Pons (tissue), 1 donor: ENCODE measurements at regions not wholly inside any gene's neighbourhood (a gene's known extent, or its start where the extent isn't known, plus 50 kb on each side); places are given as distances from the start of the nearest gene placed in this dataset.
A peak's percentile ranks its signal among the peaks of the same experiment; 100 is the strongest.
"Not testable (repeated sequence)": the region's sequence is repeated elsewhere in the genome, so short reads cannot be mapped to it uniquely, and the experiment has no call there.

Source experiments
- DNase-seq: peaks from one replicate; pipeline ENCODE4 v3.0.0-alpha.2; 2016; ENCODE audit warnings: low spot score

GRCh38 chr3:59502806-59503205, 453.0 kb upstream of the CFAP20DC start:
- DNase-seq: no peak

GRCh38 chr3:59499954-59500353, 450.1 kb upstream of the CFAP20DC start:
- DNase-seq: no peak

- DNase-seq: no peak
Observed at GRCh38 chr3:59499000-59499399, 449.2 kb upstream of the CFAP20DC start.

- no peak for DNase-seq
Observed at GRCh38 chr3:59496250-59496649, 446.4 kb upstream of the CFAP20DC start.

- not testable (repeated sequence) for DNase-seq
Observed at GRCh38 chr3:59494969-59495368, 445.1 kb upstream of the CFAP20DC start.

GRCh38 chr3:59486520-59486919, 436.7 kb upstream of the CFAP20DC start:
- DNase-seq: no peak

GRCh38 chr3:59483191-59483590, 433.4 kb upstream of the CFAP20DC start:
- no peak for DNase-seq

GRCh38 chr3:59482684-59483083, 432.9 kb upstream of the CFAP20DC start:
- no peak for DNase-seq

- no peak for DNase-seq
Observed at GRCh38 chr3:59481776-59482400, 432.1 kb upstream of the CFAP20DC start.

- DNase-seq: no peak
Observed at GRCh38 chr3:59480486-59480995, 430.7 kb upstream of the CFAP20DC start.

- DNase-seq: no peak
Observed at GRCh38 chr3:59473636-59474035, 423.8 kb upstream of the CFAP20DC start.

- DNase-seq: no peak
Observed at GRCh38 chr3:59472541-59472940, 422.7 kb upstream of the CFAP20DC start.

GRCh38 chr3:59469948-59470723, 420.3 kb upstream of the CFAP20DC start:
- DNase-seq: no peak

GRCh38 chr3:59467476-59467875, 417.7 kb upstream of the CFAP20DC start:
- no peak for DNase-seq

- no peak for DNase-seq
Observed at GRCh38 chr3:59464187-59464586, 414.4 kb upstream of the CFAP20DC start.

GRCh38 chr3:59463253-59463652, 413.4 kb upstream of the CFAP20DC start:
- DNase-seq: no peak

- no peak for DNase-seq
Observed at GRCh38 chr3:59460068-59460467, 410.2 kb upstream of the CFAP20DC start.

GRCh38 chr3:59456852-59457485, 407.1 kb upstream of the CFAP20DC start:
- DNase-seq: no peak

GRCh38 chr3:59451800-59452746, 402.2 kb upstream of the CFAP20DC start:
- DNase-seq: no peak

- peak; percentile 6 for DNase-seq
Observed at GRCh38 chr3:59450946-59451763, 401.3 kb upstream of the CFAP20DC start.

GRCh38 chr3:59450437-59450836, 400.6 kb upstream of the CFAP20DC start:
- DNase-seq: no peak
